LNCaP clone FGC (cell line): ENCODE measurements at regions not wholly inside any gene's neighbourhood (a gene's known extent, or its start where the extent isn't known, plus 50 kb on each side); places are given as distances from the start of the nearest gene placed in this dataset.

ENCODE experiments used
- DNase-seq: peaks from one replicate; pipeline ENCODE4 v3.0.0-alpha.2; 2011; ENCODE audit warnings: low read depth
- H3K4me3 ChIP-seq: 2 replicates; pipeline ENCODE4 v1.5.1; 2011; ENCODE audit warnings: mild to moderate bottlenecking, low read depth, low read length, control low read depth
- CTCF ChIP-seq: IDR thresholded peaks from 2 replicates; pipeline ENCODE4 v1.5.1; 2012; ENCODE audit warnings: mild to moderate bottlenecking; ENCODE audit not compliant: control insufficient read depth, insufficient read depth; ENCODE audit errors: extremely low read depth

DNA sequence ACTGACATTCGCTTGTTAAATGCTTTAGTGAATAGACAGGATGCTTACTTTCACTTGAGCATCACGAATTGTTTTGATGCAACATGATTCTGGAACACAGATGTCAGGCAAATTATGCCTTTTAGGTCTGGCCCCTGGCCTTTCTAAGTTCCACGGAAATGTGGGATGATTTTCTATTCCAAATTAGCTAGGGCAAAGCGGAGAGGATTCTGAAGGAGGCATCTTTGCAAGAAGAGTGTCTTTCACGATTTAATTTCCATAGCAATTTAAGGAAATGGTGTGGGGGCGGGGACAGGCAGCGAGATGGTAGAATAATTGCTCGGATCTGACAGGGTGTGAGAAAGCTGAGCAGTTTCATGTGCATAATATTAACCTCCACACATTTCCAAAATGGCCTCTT lies 238.5 kb upstream of the KCNMB2 start:
- H3K4me3 ChIP-seq, result no peak overlapping the region
- no peak for TF ChIP-seq CTCF
- no peak for DNase-seq

DNA sequence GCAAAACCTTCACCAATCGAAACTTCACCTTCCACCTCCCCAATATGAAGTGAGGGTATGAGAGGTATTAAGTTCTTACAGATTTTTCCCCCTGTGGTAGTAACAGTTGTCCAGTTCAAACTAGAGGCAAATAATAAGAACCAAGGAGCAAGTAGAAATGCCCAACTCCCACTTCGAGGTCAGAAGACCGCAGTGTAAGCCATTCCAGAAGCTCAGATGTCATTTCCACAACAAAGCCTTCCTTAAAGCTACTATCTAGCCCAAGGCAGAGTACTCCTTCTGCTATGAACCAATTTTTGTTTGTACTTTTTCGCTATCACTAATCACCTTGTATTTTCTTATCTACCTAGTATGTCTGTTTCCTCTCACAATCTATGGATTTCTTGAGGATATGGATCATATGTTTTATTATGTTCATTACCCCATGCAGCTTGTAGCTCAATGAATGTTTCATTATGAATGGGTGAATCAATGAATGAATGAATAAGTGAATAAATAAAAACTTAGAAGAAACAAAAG lies 235.7 kb upstream of the KCNMB2 start:
- no peak for DNase-seq
- no peak overlapping the region for H3K4me3 ChIP-seq
- TF ChIP-seq CTCF, result no peak

GRCh38 chr3:178302966-178303930 lies 233.0 kb upstream of the KCNMB2 start:
- no peak for DNase-seq
- H3K4me3 ChIP-seq, result no peak overlapping the region
- no peak for TF ChIP-seq CTCF

DNA sequence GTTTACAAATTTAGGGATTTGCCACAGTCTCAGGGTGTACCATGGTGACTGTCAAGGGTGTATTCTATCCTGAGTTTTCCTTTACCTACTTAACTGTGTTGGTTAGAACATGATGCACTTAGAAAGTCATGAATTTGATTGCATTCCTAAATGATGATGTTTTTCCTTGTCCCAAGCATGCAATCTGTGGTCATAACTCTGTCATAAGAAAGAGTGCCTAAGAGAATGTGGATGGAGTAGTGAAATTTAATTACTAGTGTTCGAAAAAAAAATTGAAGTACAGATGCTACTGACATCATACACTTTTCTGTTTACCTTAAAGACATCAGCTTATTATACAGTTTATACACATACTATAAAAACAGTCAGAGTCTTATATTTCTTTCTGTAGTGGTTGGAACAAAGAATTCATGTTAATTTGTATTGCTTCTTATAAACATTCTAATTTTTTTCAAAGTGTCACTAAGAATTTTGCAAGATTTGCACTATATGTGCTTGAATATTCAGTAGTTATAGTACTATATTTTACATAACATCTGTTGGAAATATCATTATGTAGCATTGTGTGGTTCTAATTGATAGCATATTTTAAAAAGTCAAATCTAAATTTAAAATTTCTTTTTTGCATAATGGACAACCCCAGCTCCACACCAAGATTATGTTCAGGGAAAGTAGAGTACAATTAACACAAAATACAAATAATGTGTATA lies 231.3 kb upstream of the KCNMB2 start:
- no peak overlapping the region for H3K4me3 ChIP-seq
- DNase-seq, result no peak
- no peak for TF ChIP-seq CTCF

DNA sequence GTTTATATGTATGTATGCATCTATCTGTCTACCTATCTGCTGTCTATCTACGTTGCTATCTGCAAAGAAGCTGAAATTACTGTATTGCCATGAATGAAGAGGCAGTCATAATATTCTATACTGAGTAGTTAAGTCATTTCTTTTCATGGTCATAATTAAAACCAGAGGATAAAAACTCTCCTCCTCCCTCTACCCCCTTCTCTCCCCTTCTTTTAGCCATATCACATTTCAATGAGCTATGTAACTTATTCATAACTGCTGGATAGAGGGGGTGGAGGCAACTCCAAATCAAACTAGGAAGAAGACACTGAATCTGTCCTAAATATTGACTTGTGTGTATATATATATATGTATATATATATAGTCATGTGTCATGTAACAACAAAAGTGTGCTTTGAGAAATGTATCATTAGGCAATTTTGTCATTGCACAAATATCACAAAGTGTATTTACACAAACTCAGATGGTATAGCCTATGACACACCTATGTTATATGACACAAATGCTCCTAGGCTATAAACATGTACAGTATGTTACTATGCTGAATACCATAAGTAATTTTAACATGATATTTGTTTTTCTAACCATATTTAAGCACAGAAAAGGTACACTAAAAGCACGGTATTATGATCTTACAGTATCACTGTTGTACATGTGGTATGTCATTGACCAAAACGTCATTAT lies 229.7 kb upstream of the KCNMB2 start:
- no peak for TF ChIP-seq CTCF
- no peak for DNase-seq

GRCh38 chr3:178308771-178309170 lies 227.5 kb upstream of the KCNMB2 start:
- DNase-seq, result no peak
- TF ChIP-seq CTCF, result no peak
- no peak overlapping the region for H3K4me3 ChIP-seq

More for the DNA sequence above, 229.7 kb upstream of the KCNMB2 start:
- H3K4me3 ChIP-seq, result no peak overlapping the region
